Activated CD4-positive, alpha-beta T cell treated with anti-CD3 and anti-CD28 coated beads, Interleukin-2, amount 10 ng/mL, durations not matched to agents 24 days and 14 days (primary cell): ENCODE measurements at regions not wholly inside any gene's neighbourhood (a gene's known extent, or its start where the extent isn't known, plus 50 kb on each side); places are given as distances from the start of the nearest gene placed in this dataset.
"Not testable (repeated sequence)": the region's sequence is repeated elsewhere in the genome, so short reads cannot be mapped to it uniquely, and the experiment has no call there.

Experiments
- DNase-seq: peaks from one replicate; pipeline ENCODE4 v3.0.0; 2022
- H3K27ac Mint-ChIP-seq: one replicate; pipeline ENCODE4 v1.8.0; 2022; ENCODE audit warnings: mild to moderate bottlenecking, mixed read lengths
- H3K27me3 Mint-ChIP-seq: one replicate; pipeline ENCODE4 v1.8.0; 2022; ENCODE audit warnings: mixed read lengths
- H3K36me3 Mint-ChIP-seq: one replicate; pipeline ENCODE4 v1.8.0; 2022; ENCODE audit warnings: low read depth, mild to moderate bottlenecking, mixed read lengths
- H3K4me1 Mint-ChIP-seq: one replicate; pipeline ENCODE4 v1.8.0; 2021; ENCODE audit warnings: mixed read lengths
- H3K4me3 Mint-ChIP-seq: one replicate; pipeline ENCODE4 v1.8.0; 2022; ENCODE audit warnings: mild to moderate bottlenecking, moderate library complexity, mixed read lengths
- H3K9me3 Mint-ChIP-seq: one replicate; pipeline ENCODE4 v1.8.0; 2021; ENCODE audit warnings: mixed read lengths
- intact Hi-C: fragments of 100-400 bp; cut with micrococcal nuclease; formaldehyde crosslinking; loops from one replicate; pipeline ENCODE4 v1.15.1; 2023

DNA sequence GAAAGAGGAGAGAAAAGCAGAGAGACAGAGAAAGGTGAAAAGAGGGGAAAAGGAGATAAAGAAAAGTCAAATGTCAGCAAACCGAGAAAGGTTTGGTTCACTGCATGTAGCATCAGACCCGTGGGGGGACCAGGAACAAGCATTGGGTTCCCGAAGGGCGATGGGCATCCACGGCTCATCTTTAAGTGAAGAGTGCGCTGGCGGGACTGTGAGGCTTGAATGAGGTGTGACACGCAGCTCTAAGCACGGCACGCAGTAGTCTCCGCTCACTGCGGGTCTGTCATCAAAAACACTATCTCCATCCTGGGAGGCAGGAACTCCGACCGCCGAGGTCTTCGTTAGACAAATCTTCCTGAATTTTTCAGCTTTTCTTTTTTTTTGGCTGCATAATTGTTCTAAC, 173.4 kb upstream of the PFKP start:
- Mint-ChIP-seq H3K36me3 (no peaks in the 10 kb centered on the region), H3K4me1 (peaks cover 6% of the 10 kb centered on the region), H3K9me3 (no peaks in the 10 kb centered on the region), H3K27ac (no peak overlapping the region), H3K4me3 (no peak overlapping the region), H3K27me3 (peaks cover 3% of the 10 kb centered on the region)
- intact Hi-C loops, result no loop called here
- no peak for DNase-seq

DNA sequence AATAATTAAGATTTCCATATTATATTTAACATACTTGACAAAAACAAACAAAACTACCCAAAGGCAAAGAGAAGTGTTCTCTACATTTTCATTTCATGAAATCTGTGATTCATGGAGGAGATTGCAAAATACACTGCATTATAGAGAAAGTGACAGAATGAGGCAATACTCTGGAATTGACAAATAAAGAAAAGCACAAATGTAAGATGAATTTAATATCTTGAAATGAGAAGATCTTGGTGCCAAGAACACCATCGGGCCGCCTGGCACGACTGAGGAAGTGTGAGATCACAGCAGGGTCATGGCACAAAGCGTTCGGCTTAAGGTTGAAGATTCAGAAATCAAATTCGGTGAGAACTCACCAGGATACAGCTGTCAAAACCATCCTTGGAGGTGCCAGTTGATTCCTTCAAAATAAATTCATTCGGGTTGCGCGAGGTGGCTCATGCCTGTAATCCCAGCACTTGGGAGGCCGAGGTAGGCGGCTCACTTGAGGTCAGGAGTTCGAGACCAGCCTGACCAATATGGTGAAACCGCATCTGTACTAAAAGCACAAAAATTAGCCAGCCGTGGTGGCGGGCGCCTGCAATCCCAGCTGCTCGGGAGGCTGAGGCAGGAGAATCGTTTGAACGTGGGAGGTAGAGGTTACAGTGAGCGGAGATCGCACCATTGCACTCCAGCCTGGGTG, 174.0 kb upstream of the PFKP start:
- Mint-ChIP-seq H3K4me3 (no peak overlapping the region), H3K4me1 (peaks cover 6% of the 10 kb centered on the region), H3K9me3 (peaks cover 4% of the 10 kb centered on the region), H3K36me3 (no peaks in the 10 kb centered on the region), H3K27ac (no peak overlapping the region), H3K27me3 (peaks cover 3% of the 10 kb centered on the region)
- no peak for DNase-seq
- intact Hi-C loops, result no loop called here

DNA sequence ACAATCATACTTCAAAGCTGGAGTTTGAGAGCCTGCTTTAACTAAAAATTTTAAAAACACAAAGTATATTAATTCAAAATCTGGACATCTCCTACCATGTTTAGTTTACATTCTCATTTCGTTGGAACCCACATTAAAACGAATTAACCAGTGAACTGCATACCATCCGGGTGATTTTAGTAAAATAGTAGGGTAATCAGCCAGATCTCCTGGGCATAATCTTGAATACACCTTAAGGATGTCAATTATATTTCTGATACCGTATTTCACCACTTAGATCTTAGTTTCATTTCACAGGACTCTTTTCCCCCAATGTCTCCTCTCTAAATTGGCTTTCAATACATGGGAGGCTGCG, 175.6 kb upstream of the PFKP start:
- intact Hi-C loops, result no loop called here
- Mint-ChIP-seq H3K4me3 (no peak overlapping the region), H3K36me3 (no peaks in the 10 kb centered on the region), H3K27ac (no peak overlapping the region), H3K27me3 (peaks cover 3% of the 10 kb centered on the region), H3K4me1 (no peaks in the 10 kb centered on the region), H3K9me3 (peaks cover 5% of the 10 kb centered on the region)
- DNase-seq, result no peak

DNA sequence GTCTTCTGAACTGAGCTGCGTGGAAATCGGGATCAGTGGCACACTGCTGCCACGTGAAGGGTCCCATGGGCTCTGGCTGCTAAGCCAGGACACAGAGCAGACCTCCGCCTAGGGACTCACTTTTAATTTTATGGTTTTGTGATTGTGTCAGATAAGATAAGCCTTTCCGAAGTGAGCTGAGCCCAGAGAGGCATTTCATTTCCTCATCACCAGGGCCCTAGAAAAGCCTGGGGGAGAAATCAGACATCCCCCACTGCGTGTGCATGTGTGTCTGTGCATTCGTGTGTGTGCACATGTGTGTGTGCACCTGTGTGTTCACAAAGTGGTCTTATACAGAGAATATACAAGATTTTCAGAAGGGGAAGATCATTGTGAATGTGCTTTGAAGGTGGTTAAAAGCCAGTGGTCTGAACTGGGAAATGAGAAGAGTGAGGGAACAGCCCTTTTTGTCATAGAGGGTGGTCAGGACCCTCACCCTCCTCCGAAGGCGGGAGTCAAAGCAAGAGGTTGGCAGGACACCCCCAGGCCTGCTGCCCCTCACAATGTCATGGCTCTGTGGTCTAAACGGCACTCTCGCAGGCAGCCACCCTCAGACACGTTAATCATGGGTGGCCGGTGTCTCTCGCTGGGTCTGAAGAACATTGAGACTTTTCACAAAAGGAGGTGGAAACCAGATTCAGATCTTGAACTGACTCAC, 176.1 kb upstream of the PFKP start:
- H3K4me1 Mint-ChIP-seq, result no peaks in the 10 kb centered on the region
- H3K9me3 Mint-ChIP-seq, result peaks cover 5% of the 10 kb centered on the region
- no peak overlapping the region for H3K27ac Mint-ChIP-seq
- no peak for DNase-seq
- H3K4me3 Mint-ChIP-seq, result no peak overlapping the region
- H3K36me3 Mint-ChIP-seq, result no peaks in the 10 kb centered on the region
- intact Hi-C loops, result no loop called here
- peaks cover 3% of the 10 kb centered on the region for H3K27me3 Mint-ChIP-seq

DNA sequence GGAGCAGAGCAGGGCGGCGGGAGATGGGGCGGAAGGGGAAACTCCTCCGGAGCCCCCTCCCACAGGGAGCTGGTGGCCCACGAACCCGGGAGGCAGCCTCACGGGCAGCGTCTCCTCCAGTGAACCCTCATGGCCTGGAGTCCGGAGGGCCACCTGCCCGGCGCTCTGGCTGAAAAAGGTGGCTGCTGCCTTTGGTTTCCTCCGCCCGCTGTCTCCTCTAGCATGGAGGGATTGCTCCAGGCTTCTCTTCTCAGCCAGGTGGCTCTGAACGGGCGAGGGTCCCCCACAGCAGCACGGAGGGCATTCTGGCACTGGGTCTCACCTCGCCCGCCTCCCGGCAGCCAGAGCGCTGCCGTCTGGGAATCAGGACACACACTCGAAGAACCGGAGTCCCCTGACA, 177.3 kb upstream of the PFKP start:
- H3K4me1 Mint-ChIP-seq, result no peaks in the 10 kb centered on the region
- no peaks in the 10 kb centered on the region for H3K27me3 Mint-ChIP-seq
- no peaks in the 10 kb centered on the region for H3K36me3 Mint-ChIP-seq
- H3K9me3 Mint-ChIP-seq, result peaks cover 5% of the 10 kb centered on the region
- DNase-seq, result no peak
- H3K27ac Mint-ChIP-seq, result no peak overlapping the region
- intact Hi-C loops, result no loop called here
- no peak overlapping the region for H3K4me3 Mint-ChIP-seq

DNA sequence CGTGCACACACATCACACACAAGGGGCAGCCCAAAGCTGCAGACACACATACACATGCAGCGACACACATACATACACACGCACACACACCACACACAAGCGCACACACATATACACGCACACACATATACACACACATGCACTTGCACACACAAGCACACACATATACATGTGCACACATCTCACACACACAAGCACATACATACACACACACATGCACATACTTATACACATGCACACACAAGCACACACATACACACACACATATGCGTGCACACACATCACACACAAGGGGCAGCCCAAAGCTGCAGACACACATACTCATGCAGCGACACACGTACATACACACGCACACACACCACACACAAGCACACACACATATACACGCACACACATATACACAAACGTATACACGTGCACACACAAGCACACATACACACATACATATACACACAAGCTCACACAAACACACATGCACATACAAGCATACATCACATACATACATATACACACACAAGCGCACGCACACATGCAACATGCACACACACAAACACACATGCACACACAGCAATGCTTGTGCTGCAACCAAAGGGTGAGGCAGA, 178.8 kb upstream of the PFKP start:
- no peaks in the 10 kb centered on the region for H3K4me1 Mint-ChIP-seq
- H3K36me3 Mint-ChIP-seq, result no peaks in the 10 kb centered on the region
- H3K27ac Mint-ChIP-seq, result no peak overlapping the region
- H3K9me3 Mint-ChIP-seq, result peaks cover 5% of the 10 kb centered on the region
- no peaks in the 10 kb centered on the region for H3K27me3 Mint-ChIP-seq
- DNase-seq, result no peak
- H3K4me3 Mint-ChIP-seq, result no peak overlapping the region
- intact Hi-C loops, result no loop called here

DNA sequence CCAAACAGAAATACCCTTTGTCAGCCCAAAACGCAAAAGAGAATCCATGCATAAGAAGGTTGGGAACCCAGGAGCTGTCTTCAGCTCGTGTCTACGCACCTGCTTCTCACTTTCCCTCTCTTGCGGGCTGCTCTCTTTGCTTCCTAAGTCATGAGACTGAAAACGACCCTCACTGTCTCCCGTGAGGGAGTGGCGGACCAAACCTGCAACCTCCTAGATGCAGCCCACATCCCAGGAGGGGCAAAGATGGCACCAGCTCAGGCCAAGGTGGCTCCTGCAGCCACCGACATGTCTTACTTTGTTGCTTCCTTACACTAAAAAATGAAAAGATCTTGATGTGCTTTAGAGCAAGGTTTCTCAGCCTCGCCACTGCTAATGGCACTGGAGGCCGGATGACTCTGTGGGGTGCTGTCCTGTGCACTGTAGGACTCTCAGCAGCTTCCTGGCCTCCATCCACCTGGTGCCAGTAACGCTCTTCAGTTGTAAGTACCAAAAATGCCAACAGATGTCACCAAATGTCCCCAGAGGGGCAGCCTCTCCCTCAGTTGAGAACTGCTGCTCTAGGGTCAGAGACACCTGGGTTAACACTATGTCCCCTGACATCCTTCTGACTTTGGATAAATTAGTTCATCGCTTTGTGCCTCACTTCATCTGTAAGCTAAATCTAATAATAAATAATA, 179.8 kb upstream of the PFKP start:
- no peaks in the 10 kb centered on the region for H3K36me3 Mint-ChIP-seq
- H3K27ac Mint-ChIP-seq, result no peak overlapping the region
- H3K27me3 Mint-ChIP-seq, result peaks cover 1% of the 10 kb centered on the region
- intact Hi-C loops, result no loop called here
- H3K4me3 Mint-ChIP-seq, result no peak overlapping the region
- peaks cover 5% of the 10 kb centered on the region for H3K9me3 Mint-ChIP-seq
- no peaks in the 10 kb centered on the region for H3K4me1 Mint-ChIP-seq
- DNase-seq, result no peak

DNA sequence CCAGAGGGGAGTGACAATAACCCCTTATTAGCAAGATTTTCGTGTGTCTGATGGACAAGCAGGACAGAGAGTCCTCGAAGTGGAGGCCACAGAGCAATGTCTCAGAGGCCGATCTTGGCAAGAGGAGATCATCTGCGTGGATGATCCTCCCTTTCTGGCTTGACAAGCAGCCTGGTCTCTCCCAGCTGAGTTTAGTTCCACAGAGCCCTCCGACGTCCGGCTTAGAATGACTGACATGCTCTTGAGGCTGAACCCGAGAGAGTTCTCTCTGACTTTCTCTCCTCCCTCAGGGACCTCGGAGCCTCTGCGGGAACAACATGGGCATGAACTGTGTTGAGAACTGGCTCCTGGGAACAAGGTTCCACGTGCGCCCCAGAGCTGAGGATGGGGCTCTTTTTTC, 180.7 kb upstream of the PFKP start:
- intact Hi-C loops, result no loop called here
- Mint-ChIP-seq H3K36me3 (no peaks in the 10 kb centered on the region), H3K4me3 (no peak overlapping the region), H3K27ac (no peak overlapping the region), H3K27me3 (peaks cover 3% of the 10 kb centered on the region), H3K9me3 (peaks cover 5% of the 10 kb centered on the region), H3K4me1 (no peaks in the 10 kb centered on the region)
- no peak for DNase-seq

DNA sequence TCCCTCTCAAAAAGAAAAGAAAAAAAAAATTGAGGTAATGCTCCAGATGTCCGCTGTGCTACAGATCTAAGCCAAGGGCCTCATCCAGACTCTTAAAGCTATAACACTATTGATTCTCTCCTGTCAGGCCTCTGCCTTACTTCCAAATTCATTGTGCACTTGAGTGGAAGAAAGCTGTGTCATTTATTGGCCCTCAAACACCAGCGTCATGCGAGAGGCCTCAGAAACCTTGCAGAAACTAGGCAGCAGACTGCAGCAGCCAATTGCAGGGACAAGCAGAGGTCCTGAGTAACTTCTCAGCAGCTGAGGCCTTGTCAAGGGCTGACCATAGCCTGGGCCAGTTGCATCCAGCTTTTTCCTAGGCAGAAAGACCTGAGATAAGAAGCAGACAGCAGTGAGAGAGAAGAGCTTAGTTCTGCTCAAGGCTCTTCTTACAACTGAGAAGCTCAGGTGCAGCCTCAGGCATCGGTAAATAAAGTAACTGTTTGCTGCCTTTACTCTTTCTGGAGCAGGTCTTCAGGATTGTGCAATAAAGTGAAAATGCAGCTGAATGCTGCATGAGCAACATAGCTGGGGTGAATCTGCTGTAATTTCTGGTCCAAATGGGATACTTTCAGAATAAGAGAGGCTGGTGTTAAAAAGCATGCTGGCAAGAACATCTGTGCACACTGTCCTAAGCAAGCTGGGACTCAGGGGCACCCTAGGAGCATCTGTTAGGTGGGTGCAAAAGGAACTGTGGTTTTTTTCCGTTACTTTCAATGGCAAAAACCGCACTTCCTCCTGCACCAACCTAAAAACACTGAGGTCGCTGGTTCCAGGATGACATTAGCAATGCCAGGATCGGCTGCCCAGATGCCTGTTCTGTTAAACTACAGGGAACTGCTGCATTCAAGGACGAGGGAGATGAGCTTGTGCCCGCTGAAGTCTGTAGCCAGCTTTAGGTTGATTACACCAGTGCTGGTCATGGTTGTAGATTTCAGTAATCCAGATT, 181.8 kb upstream of the PFKP start:
- no peaks in the 10 kb centered on the region for H3K4me1 Mint-ChIP-seq

DNA sequence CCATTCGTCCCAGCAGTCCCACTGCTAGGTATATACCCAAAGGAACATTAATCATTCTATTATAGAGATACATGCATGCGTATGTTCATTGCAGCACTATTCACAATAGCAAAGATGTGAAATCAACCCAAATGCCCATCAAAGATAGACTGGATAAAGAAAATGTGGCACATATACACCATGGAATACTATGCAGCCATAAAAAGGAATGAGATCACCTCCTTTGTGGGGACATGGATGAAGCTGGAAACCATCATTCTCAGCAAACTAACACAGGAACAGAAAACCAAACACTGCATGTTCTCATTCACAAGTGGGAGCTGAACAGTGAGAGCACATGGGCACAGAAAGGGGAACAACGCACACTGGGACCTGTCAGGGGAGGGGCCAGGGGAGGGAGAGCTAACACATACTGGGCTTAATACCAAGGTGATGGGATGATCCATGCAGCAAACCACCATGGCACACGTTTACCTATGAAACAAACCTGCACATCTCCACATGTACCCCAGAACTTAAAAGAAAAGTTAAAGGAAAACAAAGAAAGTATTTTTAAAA, 183.3 kb upstream of the PFKP start:
- DNase-seq, H3K4me1 Mint-ChIP-seq, H3K36me3 Mint-ChIP-seq, intact Hi-C loops, H3K4me3 Mint-ChIP-seq, H3K27me3 Mint-ChIP-seq, H3K9me3 Mint-ChIP-seq, H3K27ac Mint-ChIP-seq: not testable (repeated sequence)

More for the DNA sequence above, 181.8 kb upstream of the PFKP start:
- no peak for DNase-seq
- Mint-ChIP-seq H3K27ac (no peak overlapping the region), H3K9me3 (peaks cover 5% of the 10 kb centered on the region), H3K4me3 (no peak overlapping the region), H3K36me3 (no peaks in the 10 kb centered on the region), H3K27me3 (peaks cover 3% of the 10 kb centered on the region)
- intact Hi-C loops, result no loop called here

DNA sequence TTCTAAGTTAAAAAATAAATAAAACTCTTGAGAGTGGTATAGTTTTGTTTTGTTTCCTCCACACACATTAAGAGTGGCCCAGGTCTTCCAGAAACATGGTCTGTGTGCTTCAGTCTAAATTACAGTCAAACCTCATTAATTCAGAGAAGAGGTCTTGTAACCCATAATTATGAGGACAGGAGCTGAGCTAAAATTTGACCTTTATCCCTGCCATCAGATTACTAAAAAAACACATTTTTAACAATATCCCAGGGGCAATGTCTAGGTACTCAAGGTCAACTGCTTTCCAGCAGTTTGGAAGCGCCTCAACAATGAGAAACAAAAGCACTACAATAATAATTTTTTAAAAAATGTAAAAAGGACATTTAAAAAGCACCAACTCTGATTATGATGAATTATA, 184.1 kb upstream of the PFKP start:
- Mint-ChIP-seq H3K27ac (no peak overlapping the region), H3K27me3 (peaks cover 3% of the 10 kb centered on the region), H3K4me1 (no peaks in the 10 kb centered on the region), H3K4me3 (no peak overlapping the region), H3K9me3 (peaks cover under 1% of the 10 kb centered on the region), H3K36me3 (no peaks in the 10 kb centered on the region)
- DNase-seq, result no peak
- intact Hi-C loops, result no loop called here

DNA sequence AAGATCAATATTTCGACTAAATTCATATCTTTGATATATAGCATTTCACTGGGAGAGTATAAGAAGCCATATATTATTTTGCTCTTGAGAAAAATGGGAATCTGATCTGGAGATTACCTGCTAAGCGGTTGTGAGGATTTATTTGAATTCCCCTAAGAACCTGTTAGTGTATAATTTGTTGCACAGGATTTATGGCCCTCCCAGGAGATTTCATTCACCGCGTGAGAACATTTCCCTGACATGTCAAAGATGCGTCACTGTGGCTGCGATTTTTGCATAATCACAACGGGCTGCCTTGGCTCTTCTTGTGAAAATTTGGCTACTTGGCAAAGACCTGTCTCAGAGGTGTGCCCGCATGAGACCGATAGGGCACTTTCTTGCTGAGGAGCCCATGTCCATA, 184.7 kb upstream of the PFKP start:
- H3K4me3 Mint-ChIP-seq, result no peak overlapping the region
- no peaks in the 10 kb centered on the region for H3K9me3 Mint-ChIP-seq
- intact Hi-C loops, result no loop called here
- no peak for DNase-seq
- H3K4me1 Mint-ChIP-seq, result no peaks in the 10 kb centered on the region
- no peak overlapping the region for H3K27ac Mint-ChIP-seq
- no peaks in the 10 kb centered on the region for H3K36me3 Mint-ChIP-seq
- peaks cover 3% of the 10 kb centered on the region for H3K27me3 Mint-ChIP-seq
